Lower leg skin (tissue), 4 donors: ENCODE measurements at regions not wholly inside any gene's neighbourhood (a gene's known extent, or its start where the extent isn't known, plus 50 kb on each side); places are given as distances from the start of the nearest gene placed in this dataset.

ENCODE experiments used
- DNase-seq, 2 donors: peaks; one replicate each; pipeline ENCODE4 v3.0.0-alpha.2; 2019; ENCODE audit warnings: low spot score in 2 of 2
- H3K4me3 ChIP-seq: fragments of 200-600 bp; sonication (generic); 2 replicates; pipeline ENCODE4 v1.5.1; 2017; ENCODE audit warnings: mild to moderate bottlenecking, low read depth; ENCODE audit not compliant: poor library complexity, severe bottlenecking
- POLR2A ChIP-seq, 2 donors: fragments of 450-650 bp; IDR thresholded peaks; one replicate each; pipeline ENCODE4 v1.6.1; 2016 to 2017; ENCODE audit warnings: antibody characterized with exemption in 2 of 2, mild to moderate bottlenecking in 1 of 2, moderate library complexity in 1 of 2
- WGBS, 2 donors: methylation state at CpG; one replicate each; pipeline ENCODE4 v1.1.5; 2018; 5-methylcytosine and 5-hydroxymethylcytosine counted together
- intact Hi-C: fragments of 100-400 bp; cut with DNase I; formaldehyde crosslinking; loops from one replicate; pipeline ENCODE4 v1.15.0; 2023; ENCODE audit warnings: low total_unique reads
- TF ChIP-seq, protein P1 (sequence below), 3 donors: fragments of 450-650 bp; IDR thresholded peaks; one replicate each; pipeline ENCODE4 v1.5.1; 2016; ENCODE audit warnings: antibody characterized with exemption in 3 of 3, mild to moderate bottlenecking in 3 of 3, moderate library complexity in 2 of 3

DNA sequence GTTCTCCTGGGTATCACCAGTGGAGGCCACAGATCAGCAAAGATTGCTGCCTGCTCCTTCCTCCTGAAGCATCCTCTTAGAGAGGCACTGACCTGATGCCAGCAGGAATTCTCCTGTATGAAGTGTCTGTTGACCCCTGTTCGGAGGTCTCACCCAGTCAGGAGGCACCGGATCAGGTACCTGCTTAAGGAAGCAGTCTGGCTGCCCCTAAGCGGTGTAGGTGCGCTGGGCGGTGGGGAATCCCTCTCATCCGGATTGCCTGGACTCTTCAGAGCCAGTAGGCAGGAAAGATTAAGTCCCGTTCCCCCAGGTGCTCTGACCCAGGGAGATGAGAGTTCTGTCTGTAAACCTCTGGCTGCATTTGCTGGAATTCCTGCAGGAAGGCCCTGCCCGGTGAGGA, 455.2 kb downstream of the CCDC91 start:
- intact Hi-C loops, result no loop called here
- TF ChIP-seq POLR2A (IDR thresholded peaks at IDR 0.05), result no peak
- TF ChIP-seq, protein P1, sequence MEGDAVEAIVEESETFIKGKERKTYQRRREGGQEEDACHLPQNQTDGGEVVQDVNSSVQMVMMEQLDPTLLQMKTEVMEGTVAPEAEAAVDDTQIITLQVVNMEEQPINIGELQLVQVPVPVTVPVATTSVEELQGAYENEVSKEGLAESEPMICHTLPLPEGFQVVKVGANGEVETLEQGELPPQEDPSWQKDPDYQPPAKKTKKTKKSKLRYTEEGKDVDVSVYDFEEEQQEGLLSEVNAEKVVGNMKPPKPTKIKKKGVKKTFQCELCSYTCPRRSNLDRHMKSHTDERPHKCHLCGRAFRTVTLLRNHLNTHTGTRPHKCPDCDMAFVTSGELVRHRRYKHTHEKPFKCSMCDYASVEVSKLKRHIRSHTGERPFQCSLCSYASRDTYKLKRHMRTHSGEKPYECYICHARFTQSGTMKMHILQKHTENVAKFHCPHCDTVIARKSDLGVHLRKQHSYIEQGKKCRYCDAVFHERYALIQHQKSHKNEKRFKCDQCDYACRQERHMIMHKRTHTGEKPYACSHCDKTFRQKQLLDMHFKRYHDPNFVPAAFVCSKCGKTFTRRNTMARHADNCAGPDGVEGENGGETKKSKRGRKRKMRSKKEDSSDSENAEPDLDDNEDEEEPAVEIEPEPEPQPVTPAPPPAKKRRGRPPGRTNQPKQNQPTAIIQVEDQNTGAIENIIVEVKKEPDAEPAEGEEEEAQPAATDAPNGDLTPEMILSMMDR (IDR thresholded peaks at IDR 0.05), result no peak
- DNase-seq, result no peak
- WGBS, 2 donors, result 86 to 96% methylated on average over 6 to 8 of the region's 8 CpGs
- no peak overlapping the region for H3K4me3 ChIP-seq

DNA sequence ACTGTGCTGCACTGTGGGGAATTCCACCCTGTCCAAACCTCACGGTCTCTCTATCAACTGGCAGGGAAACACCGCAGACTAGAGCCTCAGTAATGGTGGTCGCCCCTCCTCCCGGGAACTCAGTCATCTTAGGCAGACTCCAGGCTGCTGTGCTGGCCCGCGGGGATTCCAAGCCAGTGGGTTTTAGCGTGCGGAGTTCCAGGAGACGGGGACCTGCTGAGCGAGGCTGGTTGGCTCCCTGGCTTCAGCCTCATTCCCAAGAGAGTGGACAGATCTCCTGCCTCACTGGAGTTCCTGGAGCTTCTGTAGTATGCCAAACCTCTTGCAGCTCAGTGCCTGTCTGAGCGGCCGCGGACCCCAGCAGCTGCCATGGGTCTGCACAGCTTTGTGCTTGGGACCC, 455.6 kb downstream of the CCDC91 start:
- WGBS, 2 donors, result 95 to 98% methylated on average over 10 to 12 of the region's 13 CpGs
- intact Hi-C loops, result no loop called here
- DNase-seq, result no peak
- TF ChIP-seq, protein P1 (IDR thresholded peaks at IDR 0.05), result no peak
- TF ChIP-seq POLR2A (IDR thresholded peaks at IDR 0.05), result no peak
- no peak overlapping the region for H3K4me3 ChIP-seq

DNA sequence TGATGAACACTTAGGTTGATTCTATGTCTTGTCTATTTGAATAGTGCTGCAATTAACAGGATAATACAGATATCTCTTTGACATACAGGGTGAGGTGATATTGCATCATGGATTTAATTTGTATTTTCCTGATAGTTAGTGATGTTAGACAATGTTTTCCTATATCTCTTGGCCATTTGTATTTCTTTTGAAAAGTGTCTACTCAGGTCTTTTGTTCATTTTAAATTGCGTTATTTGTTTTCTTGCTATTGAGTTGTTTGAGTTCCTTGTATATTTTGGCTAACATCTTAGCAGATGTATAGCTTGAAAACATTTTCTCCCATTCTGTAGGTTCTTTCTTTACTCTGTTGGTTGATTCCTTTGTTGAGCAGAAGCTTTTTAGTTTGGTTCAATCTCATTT, 460.6 kb downstream of the CCDC91 start:
- WGBS, 2 donors, result 97% methylated on average over 1 of the region's 1 CpG
- H3K4me3 ChIP-seq, result no peak overlapping the region
- DNase-seq, result no peak
- no peak for TF ChIP-seq POLR2A (IDR thresholded peaks at IDR 0.05)
- TF ChIP-seq, protein P1 (IDR thresholded peaks at IDR 0.05), result no peak
- intact Hi-C loops, result no loop called here

DNA sequence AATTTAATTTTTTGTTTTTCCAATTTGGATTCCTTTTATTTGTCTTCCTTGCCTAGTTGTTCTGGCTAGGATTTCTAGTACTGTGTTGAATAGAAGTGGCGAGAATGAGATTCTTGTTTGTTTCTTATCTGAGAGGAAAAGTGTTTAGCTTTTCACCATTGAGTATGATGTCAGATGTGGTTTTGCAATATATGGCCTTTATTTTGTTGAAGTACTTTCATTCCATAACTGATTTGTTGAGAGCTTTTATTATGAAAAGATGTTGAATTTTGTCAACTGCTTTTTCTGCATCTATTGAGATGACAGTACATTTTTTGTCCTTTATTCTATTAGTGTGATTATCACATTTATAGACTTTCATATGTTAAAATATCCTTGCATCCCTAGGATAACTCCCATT, 462.0 kb downstream of the CCDC91 start:
- 93% methylated on average over 1 of the region's 1 CpG for WGBS, 2 donors
- no peak for DNase-seq
- TF ChIP-seq, protein P1 (IDR thresholded peaks at IDR 0.05), result no peak
- no peak for TF ChIP-seq POLR2A (IDR thresholded peaks at IDR 0.05)
- intact Hi-C loops, result no loop called here
- H3K4me3 ChIP-seq, result no peak overlapping the region

DNA sequence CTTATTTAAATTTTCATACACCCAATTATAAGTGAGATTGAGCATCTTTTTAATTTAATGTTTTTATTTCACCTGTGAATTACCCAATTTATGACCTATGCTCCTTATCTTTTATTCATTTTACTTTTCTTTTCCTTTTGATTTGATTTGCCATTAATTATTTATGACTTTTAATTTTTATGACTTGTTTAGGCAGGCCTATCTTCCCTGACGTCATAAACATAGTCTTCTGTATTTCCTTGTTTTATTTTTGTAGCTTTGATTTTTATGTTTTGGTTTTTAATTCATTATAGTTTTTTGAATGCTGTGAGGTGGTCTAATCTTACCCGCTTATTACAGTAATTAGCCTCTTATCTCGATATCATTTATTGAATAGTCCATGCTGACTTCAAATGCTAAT, 467.1 kb upstream of the FAR2 start:
- TF ChIP-seq, protein P1 (IDR thresholded peaks at IDR 0.05), result no peak
- TF ChIP-seq POLR2A (IDR thresholded peaks at IDR 0.05), result no peak

DNA sequence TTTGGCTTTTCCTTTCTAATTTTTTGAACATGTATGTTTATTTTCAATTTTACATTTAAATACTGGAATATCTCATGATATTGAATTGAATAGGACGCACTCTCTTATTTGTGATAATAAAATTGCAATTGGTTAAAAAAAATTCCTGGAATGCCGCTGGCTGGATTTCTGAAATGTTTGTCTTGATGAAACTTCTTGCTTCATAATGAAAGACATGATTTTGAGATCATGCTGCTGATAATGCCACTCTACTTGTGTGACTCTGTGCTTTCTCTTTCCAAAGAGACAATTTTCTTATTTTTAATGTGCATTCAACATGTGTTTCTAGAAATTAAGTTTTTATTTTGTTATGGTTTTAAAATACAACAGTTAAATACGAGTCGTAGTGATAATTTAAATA, 465.7 kb upstream of the FAR2 start:
- TF ChIP-seq, protein P1 (IDR thresholded peaks at IDR 0.05), result no peak
- no peak for TF ChIP-seq POLR2A (IDR thresholded peaks at IDR 0.05)
- DNase-seq, result no peak
- intact Hi-C loops, result no loop called here
- WGBS, 2 donors, result 68 to 74% methylated on average over 4 of the region's 4 CpGs
- H3K4me3 ChIP-seq, result no peak overlapping the region

More for the DNA sequence above, 467.1 kb upstream of the FAR2 start:
- intact Hi-C loops, result no loop called here
- no peak overlapping the region for H3K4me3 ChIP-seq
- no peak for DNase-seq
- 87 to 89% methylated on average over 3 of the region's 3 CpGs for WGBS, 2 donors
